ENCODE measurements at regions not wholly inside any gene's neighbourhood (a gene's known extent, or its start where the extent isn't known, plus 50 kb on each side); places are given as distances from the start of the nearest gene placed in this dataset.
"Not testable (repeated sequence)": the region's sequence is repeated elsewhere in the genome, so short reads cannot be mapped to it uniquely, and the experiment has no call there.

DNA sequence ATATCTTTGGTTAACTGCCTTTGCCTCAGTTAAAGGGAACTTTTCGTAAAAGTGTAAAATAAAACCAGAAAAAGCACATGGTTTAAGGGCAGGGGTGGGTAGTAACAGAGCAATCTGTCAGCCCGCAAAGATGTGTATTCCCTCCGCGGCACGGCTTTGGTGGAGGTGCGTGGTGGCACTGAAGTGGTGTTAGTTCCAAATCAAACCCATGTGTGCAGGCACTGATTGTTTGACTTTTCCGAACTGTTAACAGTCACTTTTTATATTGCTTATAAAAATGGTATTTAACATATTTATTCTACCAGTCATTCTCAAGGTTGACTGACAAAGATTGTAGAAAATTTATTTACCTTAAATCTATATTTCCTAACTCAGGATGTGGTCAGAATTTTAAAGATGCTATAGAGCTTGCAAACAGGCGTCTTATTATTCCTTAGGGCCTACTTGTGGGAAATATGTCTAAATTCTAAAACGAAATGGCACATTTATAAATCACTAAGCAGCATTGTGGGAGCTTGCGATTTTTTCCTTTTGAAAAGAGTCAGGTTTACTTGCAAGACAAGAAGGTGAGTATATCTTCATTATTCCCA is 272.7 kb upstream of the PCDH18 start (continued):
- TF ChIP-seq GABPA (IDR thresholded peaks at IDR 0.05; ENCODE audit: low read depth) (no peak), EP300 (IDR thresholded peaks at IDR 0.05; ENCODE audit: borderline replicate concordance in 1 of 2, low read depth in 1 of 2, low read length in 1 of 2) (no peak), RCOR1 (IDR thresholded peaks at IDR 0.05; ENCODE audit: low read length) (no peak)
- TF ChIP-seq, protein P1, sequence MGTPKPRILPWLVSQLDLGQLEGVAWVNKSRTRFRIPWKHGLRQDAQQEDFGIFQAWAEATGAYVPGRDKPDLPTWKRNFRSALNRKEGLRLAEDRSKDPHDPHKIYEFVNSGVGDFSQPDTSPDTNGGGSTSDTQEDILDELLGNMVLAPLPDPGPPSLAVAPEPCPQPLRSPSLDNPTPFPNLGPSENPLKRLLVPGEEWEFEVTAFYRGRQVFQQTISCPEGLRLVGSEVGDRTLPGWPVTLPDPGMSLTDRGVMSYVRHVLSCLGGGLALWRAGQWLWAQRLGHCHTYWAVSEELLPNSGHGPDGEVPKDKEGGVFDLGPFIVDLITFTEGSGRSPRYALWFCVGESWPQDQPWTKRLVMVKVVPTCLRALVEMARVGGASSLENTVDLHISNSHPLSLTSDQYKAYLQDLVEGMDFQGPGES (IDR thresholded peaks at IDR 0.05; ENCODE audit: low read depth, low read length), result no peak

DNA sequence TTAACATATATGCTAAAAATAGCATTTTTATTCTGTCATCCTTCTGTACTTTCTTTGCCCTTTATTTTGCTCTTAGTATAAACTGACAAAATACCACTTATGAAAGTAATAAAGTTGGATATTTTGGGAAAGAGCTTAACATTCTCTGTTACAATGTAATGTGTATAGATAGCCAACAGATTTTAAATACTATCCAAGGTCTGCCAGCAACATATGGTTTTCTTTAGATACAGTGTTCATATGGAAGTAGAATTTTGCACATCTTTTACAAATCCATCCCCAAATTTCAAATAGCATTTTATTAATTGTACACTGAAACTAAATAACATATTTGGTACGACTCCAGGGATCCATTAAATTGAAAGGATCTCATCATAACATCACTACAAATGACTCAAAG is 268.6 kb upstream of the PCDH18 start:
- no peaks in the 10 kb centered on the region for H3K9me3 ChIP-seq
- H3K27me3 ChIP-seq (ENCODE audit: insufficient read depth), result no peaks in the 10 kb centered on the region
- no peaks in the 10 kb centered on the region for H3K4me1 ChIP-seq (ENCODE audit: control insufficient read depth in 1 of 2, insufficient read depth in 2 of 2, low read depth in 1 of 2, low read length in 1 of 2)
- ChIA-PET CTCF (interaction anchor here (0.7 kb wide), 1 partner anchor 50 kb away, joined by 3 read pairs; no protein-coding TSS in a partner anchor), POLR2A (no interaction called here)
- H3K4me2 ChIP-seq, result no peak overlapping the region
- H3K4me3 ChIP-seq (ENCODE audit: low read depth in 2 of 2, low read length in 1 of 2), result no peak overlapping the region
- no peak overlapping the region for H3K9ac ChIP-seq
- H3K79me2 ChIP-seq (ENCODE audit: insufficient read depth), result no peaks in the 10 kb centered on the region
- H3F3A ChIP-seq (replicated peaks; ENCODE audit: insufficient read depth), result no peaks in the 10 kb centered on the region
- no peaks in the 10 kb centered on the region for H4K20me1 ChIP-seq (ENCODE audit: insufficient read depth)
- H3K9me2 ChIP-seq, result no peaks in the 10 kb centered on the region
- TF ChIP-seq RAD21 (IDR thresholded peaks at IDR 0.05; ENCODE audit: low read length) (no peak), FOXM1 (IDR thresholded peaks at IDR 0.05; ENCODE audit: low read depth) (no peak), POLR2AphosphoS5 (IDR thresholded peaks at IDR 0.05; ENCODE audit: low read depth, low read length) (no peak), SMC3 (IDR thresholded peaks at IDR 0.05; ENCODE audit: low read depth, low read length) (no peak)
- TF ChIP-seq, protein P2, sequence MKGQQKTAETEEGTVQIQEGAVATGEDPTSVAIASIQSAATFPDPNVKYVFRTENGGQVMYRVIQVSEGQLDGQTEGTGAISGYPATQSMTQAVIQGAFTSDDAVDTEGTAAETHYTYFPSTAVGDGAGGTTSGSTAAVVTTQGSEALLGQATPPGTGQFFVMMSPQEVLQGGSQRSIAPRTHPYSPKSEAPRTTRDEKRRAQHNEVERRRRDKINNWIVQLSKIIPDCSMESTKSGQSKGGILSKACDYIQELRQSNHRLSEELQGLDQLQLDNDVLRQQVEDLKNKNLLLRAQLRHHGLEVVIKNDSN (IDR thresholded peaks at IDR 0.05; ENCODE audit: borderline replicate concordance, low read depth), result no peak
- TF ChIP-seq, protein P3, sequence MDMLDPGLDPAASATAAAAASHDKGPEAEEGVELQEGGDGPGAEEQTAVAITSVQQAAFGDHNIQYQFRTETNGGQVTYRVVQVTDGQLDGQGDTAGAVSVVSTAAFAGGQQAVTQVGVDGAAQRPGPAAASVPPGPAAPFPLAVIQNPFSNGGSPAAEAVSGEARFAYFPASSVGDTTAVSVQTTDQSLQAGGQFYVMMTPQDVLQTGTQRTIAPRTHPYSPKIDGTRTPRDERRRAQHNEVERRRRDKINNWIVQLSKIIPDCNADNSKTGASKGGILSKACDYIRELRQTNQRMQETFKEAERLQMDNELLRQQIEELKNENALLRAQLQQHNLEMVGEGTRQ (IDR thresholded peaks at IDR 0.05; ENCODE audit: borderline replicate concordance, low read depth, low read length), result no peak
- H2AFZ ChIP-seq (ENCODE audit: low read depth), result no peak overlapping the region
- 0% methylated on average over 1 of the region's 1 CpG for WGBS (ENCODE audit: low lambda C conversion rate)
- H3K27ac ChIP-seq (ENCODE audit: low read depth in 2 of 2, low read length in 1 of 2), result no peak overlapping the region
- DNase-seq, result no peak
- no peaks in the 10 kb centered on the region for H3K36me3 ChIP-seq (replicated peaks in 1 of 2; ENCODE audit: control insufficient read depth in 1 of 2, insufficient read depth in 2 of 2, low read length in 1 of 2)

DNA sequence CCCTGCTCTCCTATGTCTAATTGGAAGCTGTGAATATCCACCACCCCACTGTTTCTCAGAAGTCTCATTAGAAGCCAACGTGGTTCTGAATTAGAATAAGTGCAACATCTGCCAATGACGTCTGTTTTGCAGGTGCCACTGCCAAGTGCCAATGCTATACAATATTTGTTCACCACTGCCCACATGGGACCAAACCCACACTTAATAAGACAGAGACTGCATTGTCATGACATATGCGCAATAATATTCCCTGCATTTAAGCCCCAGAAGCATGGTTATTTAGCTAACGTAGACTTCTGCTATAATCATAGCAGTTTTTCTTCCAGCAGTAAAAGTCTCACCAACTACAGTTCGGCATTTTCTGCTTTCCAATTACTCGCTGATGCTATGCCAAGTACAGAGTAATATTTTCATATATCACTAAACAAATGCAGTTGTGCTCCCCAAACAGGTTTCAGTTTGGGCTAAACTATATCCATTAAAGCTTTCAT is 262.5 kb upstream of the PCDH18 start:
- Histone ChIP-seq H3K27ac (ENCODE audit: low read depth in 2 of 2, low read length in 1 of 2) (no peak overlapping the region), H3F3A (replicated peaks; ENCODE audit: insufficient read depth) (no peaks in the 10 kb centered on the region), H3K4me1 (ENCODE audit: control insufficient read depth in 1 of 2, insufficient read depth in 2 of 2, low read depth in 1 of 2, low read length in 1 of 2) (peaks cover 0 to 2% of the 10 kb centered on the region in 2 experiments; a peak in 1 of 4 replicates), H3K79me2 (ENCODE audit: insufficient read depth) (no peaks in the 10 kb centered on the region), H3K9me2 (no peaks in the 10 kb centered on the region), H3K4me2 (no peak overlapping the region), H3K36me3 (replicated peaks in 1 of 2; ENCODE audit: control insufficient read depth in 1 of 2, insufficient read depth in 2 of 2, low read length in 1 of 2) (no peaks in the 10 kb centered on the region), H4K20me1 (ENCODE audit: insufficient read depth) (no peaks in the 10 kb centered on the region), H3K9ac (no peak overlapping the region), H2AFZ (ENCODE audit: low read depth) (no peak overlapping the region), H3K9me3 (no peaks in the 10 kb centered on the region), H3K4me3 (ENCODE audit: low read depth in 2 of 2, low read length in 1 of 2) (no peak overlapping the region), H3K27me3 (ENCODE audit: insufficient read depth) (no peaks in the 10 kb centered on the region)
- CTCF ChIA-PET, result interaction anchor here (0.9 to 1.3 kb wide), 3 partner anchors 24 to 671 kb away, joined by 3 read pairs; no protein-coding TSS in a partner anchor
- 83% methylated on average over 6 of the region's 6 CpGs for WGBS (ENCODE audit: low lambda C conversion rate)
- DNase-seq, result no peak
- POLR2A ChIA-PET, result no interaction called here
- no peak for TF ChIP-seq JUND (IDR thresholded peaks at IDR 0.05)
- TF ChIP-seq FOXM1 (IDR thresholded peaks at IDR 0.05; ENCODE audit: low read depth), result no peak
- TF ChIP-seq TCF12 (IDR thresholded peaks at IDR 0.05), result no peak
- no peak for TF ChIP-seq MEF2A (IDR thresholded peaks at IDR 0.05; ENCODE audit: borderline replicate concordance, low read depth)
- TF ChIP-seq GABPA (IDR thresholded peaks at IDR 0.05; ENCODE audit: low read depth), result no peak

DNA sequence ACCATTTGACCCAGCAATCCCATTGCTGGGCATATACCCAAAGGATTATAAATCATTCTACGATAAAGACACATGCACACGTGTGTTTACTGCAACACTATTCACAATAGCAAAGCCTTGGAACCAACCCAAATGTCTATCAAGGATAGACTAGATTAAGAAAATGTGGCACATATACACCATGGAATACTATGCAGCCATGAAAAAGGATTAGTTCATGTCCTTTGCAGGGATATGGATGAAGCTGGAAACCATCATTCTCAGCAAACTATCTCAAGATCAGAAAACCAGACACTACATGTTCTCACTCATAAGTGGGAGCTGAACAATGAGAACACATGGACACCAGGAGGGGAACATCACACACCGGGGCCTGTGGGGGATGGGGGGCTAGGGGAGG is 257.0 kb upstream of the PCDH18 start:
- H3K4me2 ChIP-seq; H3F3A ChIP-seq (replicated peaks; ENCODE audit: insufficient read depth); DNase-seq; H3K36me3 ChIP-seq (replicated peaks in 1 of 2; ENCODE audit: control insufficient read depth in 1 of 2, insufficient read depth in 2 of 2, low read length in 1 of 2); H3K27me3 ChIP-seq (ENCODE audit: insufficient read depth); H3K4me3 ChIP-seq (ENCODE audit: low read depth in 2 of 2, low read length in 1 of 2); H3K9me2 ChIP-seq; H3K4me1 ChIP-seq (ENCODE audit: control insufficient read depth in 1 of 2, insufficient read depth in 2 of 2, low read depth in 1 of 2, low read length in 1 of 2); CTCF ChIA-PET; H3K27ac ChIP-seq (ENCODE audit: low read depth in 2 of 2, low read length in 1 of 2); POLR2A ChIA-PET; H3K9ac ChIP-seq; H4K20me1 ChIP-seq (ENCODE audit: insufficient read depth); H3K79me2 ChIP-seq (ENCODE audit: insufficient read depth); H2AFZ ChIP-seq (ENCODE audit: low read depth); H3K9me3 ChIP-seq: not testable (repeated sequence)
- 90% methylated on average over 3 of the region's 3 CpGs for WGBS (ENCODE audit: low lambda C conversion rate)

DNA sequence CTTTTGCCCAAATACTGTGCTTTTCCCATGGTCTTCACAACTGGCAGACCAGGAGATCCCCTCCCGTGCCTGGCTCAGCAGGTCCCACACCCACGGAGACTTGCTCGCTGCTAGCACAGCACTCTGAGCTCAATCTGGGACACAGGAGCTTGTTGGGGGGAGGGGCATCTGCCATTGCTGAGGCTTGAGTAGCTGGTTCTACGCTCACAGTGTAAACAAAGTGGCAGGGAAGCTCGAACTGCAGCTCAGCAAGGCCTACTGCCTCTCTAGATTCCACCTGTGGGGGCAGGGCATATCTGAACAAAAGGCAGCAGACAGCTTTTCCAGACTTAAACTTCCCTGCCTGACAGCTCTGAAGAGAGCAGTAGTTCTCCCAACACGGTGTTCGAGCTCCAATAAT is 251.6 kb upstream of the PCDH18 start:
- H3K27ac ChIP-seq (ENCODE audit: low read depth in 2 of 2, low read length in 1 of 2); H3K36me3 ChIP-seq (replicated peaks in 1 of 2; ENCODE audit: control insufficient read depth in 1 of 2, insufficient read depth in 2 of 2, low read length in 1 of 2); H3K4me3 ChIP-seq (ENCODE audit: low read depth in 2 of 2, low read length in 1 of 2); CTCF ChIA-PET; H3K4me1 ChIP-seq (ENCODE audit: control insufficient read depth in 1 of 2, insufficient read depth in 2 of 2, low read depth in 1 of 2, low read length in 1 of 2); H3K27me3 ChIP-seq (ENCODE audit: insufficient read depth); H3K9me2 ChIP-seq; DNase-seq; POLR2A ChIA-PET; H3K4me2 ChIP-seq; H3K9me3 ChIP-seq; H3K79me2 ChIP-seq (ENCODE audit: insufficient read depth); H3F3A ChIP-seq (replicated peaks; ENCODE audit: insufficient read depth); H3K9ac ChIP-seq; H2AFZ ChIP-seq (ENCODE audit: low read depth); H4K20me1 ChIP-seq (ENCODE audit: insufficient read depth): not testable (repeated sequence)
- WGBS (ENCODE audit: low lambda C conversion rate), result 80% methylated on average over 4 of the region's 7 CpGs
